ENCODE measurements at regions not wholly inside any gene's neighbourhood (a gene's known extent, or its start where the extent isn't known, plus 50 kb on each side); places are given as distances from the start of the nearest gene placed in this dataset.

GRCh38 chr20:60806824-60807223 lies 445.2 kb upstream of the CDH4 start:
- ChIA-PET CTCF (ENCODE audit: unreplicated experiment) (no interaction called here), POLR2A (no interaction called here)
- Histone ChIP-seq H3K9me2 (ENCODE audit: insufficient read depth, low read length) (no peaks in the 10 kb centered on the region), H3K9me3 (ENCODE audit: low read length) (no peaks in the 10 kb centered on the region), H3K4me1 (ENCODE audit: insufficient read depth, low read length, poor library complexity, severe bottlenecking) (no peaks in the 10 kb centered on the region), H2AFZ (ENCODE audit: low read length) (no peak overlapping the region), H3K27ac (ENCODE audit: low read depth, low read length, poor library complexity, severe bottlenecking) (no peak overlapping the region), H3K4me3 (ENCODE audit: low read depth, low read length, poor library complexity, severe bottlenecking) (no peak overlapping the region), H3K36me3 (ENCODE audit: insufficient read depth, low read length) (no peaks in the 10 kb centered on the region), H4K20me1 (ENCODE audit: insufficient read depth, low read length) (no peaks in the 10 kb centered on the region), H3K79me2 (ENCODE audit: insufficient read depth, low read depth, low read length) (no peaks in the 10 kb centered on the region), H3K4me2 (ENCODE audit: low read length) (no peak overlapping the region)
- TF ChIP-seq CTCF (conservative IDR thresholded peaks at IDR 0.05; ENCODE audit: low read length) (no peak), EZH2phosphoT487 (IDR thresholded peaks at IDR 0.05; ENCODE audit: borderline replicate concordance, low read depth, low read length) (no peak)
- no peak for DNase-seq (ENCODE audit: low spot score)
- intact Hi-C loops (cut with micrococcal nuclease; ENCODE audit: unreplicated experiment) = no loop called here
- BruUV-seq (replicated peaks) = no TSS peak

GRCh38 chr20:60808003-60808672 lies 443.9 kb upstream of the CDH4 start:
- CTCF ChIA-PET (ENCODE audit: unreplicated experiment) = no interaction called here

More at GRCh38 chr20:60808003-60808672, 443.9 kb upstream of the CDH4 start:
- Histone ChIP-seq H3K4me2 (ENCODE audit: low read length) (no peak overlapping the region), H3K36me3 (ENCODE audit: insufficient read depth, low read length) (no peaks in the 10 kb centered on the region), H4K20me1 (ENCODE audit: insufficient read depth, low read length) (no peaks in the 10 kb centered on the region), H3K27ac (ENCODE audit: low read depth, low read length, poor library complexity, severe bottlenecking) (no peak overlapping the region), H3K79me2 (ENCODE audit: insufficient read depth, low read depth, low read length) (no peaks in the 10 kb centered on the region), H3K4me1 (ENCODE audit: insufficient read depth, low read length, poor library complexity, severe bottlenecking) (no peaks in the 10 kb centered on the region), H3K4me3 (ENCODE audit: low read depth, low read length, poor library complexity, severe bottlenecking) (no peak overlapping the region), H2AFZ (ENCODE audit: low read length) (no peak overlapping the region), H3K9me3 (ENCODE audit: low read length) (no peaks in the 10 kb centered on the region), H3K9me2 (ENCODE audit: insufficient read depth, low read length) (no peaks in the 10 kb centered on the region)
- no peak for DNase-seq (ENCODE audit: low spot score)
- intact Hi-C loops (cut with micrococcal nuclease; ENCODE audit: unreplicated experiment) = no loop called here
- BruUV-seq (replicated peaks) = no TSS peak
- POLR2A ChIA-PET = no interaction called here
- TF ChIP-seq EZH2phosphoT487 (IDR thresholded peaks at IDR 0.05; ENCODE audit: borderline replicate concordance, low read depth, low read length) (no peak), CTCF (conservative IDR thresholded peaks at IDR 0.05; ENCODE audit: low read length) (no peak)

Measured in OCI-LY7 (cell line).